ENCODE measurements at regions not wholly inside any gene's neighbourhood (a gene's known extent, or its start where the extent isn't known, plus 50 kb on each side); places are given as distances from the start of the nearest gene placed in this dataset.

DNA sequence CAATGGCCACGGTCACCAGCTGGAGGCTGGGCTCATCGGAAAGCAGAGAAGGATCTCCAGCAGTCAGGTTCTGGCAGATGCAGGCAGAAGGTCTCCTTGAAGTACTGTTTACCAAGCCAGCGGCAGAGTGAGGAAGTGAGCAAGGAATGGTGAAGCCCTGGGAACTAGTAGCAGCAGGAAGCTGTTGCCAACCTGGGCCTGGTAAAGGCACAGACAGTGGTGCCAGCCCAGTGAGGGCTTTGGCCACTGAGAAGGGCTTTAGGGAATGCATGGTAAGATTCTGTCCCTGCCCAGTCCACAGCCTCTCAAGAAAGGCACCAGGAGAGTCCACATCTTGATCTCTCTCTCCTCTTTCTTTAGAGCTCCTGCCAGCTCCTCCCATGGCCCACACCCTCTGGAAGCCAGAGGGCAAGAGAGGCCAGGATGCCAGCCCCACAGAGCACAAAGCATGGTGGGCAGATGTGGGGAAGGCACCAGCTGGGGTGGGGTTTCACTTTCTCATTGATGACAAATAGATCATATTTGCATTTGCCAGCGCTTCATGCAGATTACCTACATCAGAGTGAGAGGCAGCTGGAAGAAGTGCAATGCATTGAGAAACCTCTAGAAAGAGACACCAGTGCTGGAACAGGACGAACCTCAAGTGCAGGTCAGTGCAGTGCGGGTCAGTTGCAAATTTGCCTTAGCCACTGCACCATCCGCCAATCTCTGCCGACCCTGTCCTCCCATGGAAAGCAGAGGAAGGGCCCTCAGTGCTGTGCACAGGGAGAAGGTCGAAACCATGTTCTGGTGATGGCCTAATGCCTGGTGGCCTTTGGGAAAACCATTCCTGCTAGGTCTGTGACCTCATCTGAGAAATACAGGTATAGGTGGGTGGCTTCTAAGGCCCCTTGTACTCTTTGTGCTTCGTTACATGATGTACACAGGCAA lies 667.8 kb upstream of the MKI67 start:
- H3K4me1 ChIP-seq (ENCODE audit: insufficient read depth, low read length): no peaks in the 10 kb centered on the region
- no TSS peak for BruUV-seq (replicated peaks)
- no peak overlapping the region for H3K9ac ChIP-seq (ENCODE audit: low read length)

DNA sequence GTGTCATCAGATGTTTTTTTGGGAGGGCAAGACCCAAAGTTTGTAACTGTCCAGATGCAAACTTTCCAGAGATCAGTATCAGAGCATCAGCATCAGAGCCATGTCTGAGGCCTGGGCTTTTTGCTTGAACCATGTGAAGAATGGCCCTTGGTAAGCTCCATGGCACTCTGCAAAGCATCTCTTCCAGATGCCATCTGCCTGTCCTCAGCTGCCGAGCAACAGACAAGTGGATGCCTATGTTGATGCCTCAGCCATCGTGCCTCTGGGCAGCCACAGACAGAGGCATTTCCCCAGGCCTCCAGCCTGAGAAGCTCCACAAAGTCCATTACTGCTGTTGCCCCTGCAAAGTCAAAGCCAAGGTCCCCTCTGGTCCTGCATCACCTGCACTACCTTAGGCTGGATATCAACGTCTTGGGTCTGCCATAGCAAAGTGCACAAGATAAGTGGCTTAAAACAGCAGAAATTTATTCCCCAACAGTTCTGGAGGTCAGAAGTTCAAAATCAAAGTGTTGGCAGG lies 670.2 kb upstream of the MKI67 start:
- no TSS peak for BruUV-seq (replicated peaks)
- DNase-seq (no peak), ATAC-seq (no peak)
- CTCF ChIA-PET: no interaction called here
- no peak overlapping the region for H3K27ac ChIP-seq (ENCODE audit: low read length)
- POLR2A ChIA-PET (ENCODE audit: unreplicated experiment): no interaction called here
- H3K36me3 ChIP-seq (ENCODE audit: low read depth, low read length): no peaks in the 10 kb centered on the region
- H3K27me3 ChIP-seq (ENCODE audit: low read length): no peaks in the 10 kb centered on the region
- H3F3A ChIP-seq (ENCODE audit: low read length, unreplicated experiment): no peaks in the 10 kb centered on the region
- no peaks in the 10 kb centered on the region for H3K9me3 ChIP-seq (ENCODE audit: low read length)
- no peak overlapping the region for H2AFZ ChIP-seq (ENCODE audit: low read length)
- no peaks in the 10 kb centered on the region for H3K4me1 ChIP-seq (ENCODE audit: insufficient read depth, low read length)
- TF ChIP-seq, protein P1, sequence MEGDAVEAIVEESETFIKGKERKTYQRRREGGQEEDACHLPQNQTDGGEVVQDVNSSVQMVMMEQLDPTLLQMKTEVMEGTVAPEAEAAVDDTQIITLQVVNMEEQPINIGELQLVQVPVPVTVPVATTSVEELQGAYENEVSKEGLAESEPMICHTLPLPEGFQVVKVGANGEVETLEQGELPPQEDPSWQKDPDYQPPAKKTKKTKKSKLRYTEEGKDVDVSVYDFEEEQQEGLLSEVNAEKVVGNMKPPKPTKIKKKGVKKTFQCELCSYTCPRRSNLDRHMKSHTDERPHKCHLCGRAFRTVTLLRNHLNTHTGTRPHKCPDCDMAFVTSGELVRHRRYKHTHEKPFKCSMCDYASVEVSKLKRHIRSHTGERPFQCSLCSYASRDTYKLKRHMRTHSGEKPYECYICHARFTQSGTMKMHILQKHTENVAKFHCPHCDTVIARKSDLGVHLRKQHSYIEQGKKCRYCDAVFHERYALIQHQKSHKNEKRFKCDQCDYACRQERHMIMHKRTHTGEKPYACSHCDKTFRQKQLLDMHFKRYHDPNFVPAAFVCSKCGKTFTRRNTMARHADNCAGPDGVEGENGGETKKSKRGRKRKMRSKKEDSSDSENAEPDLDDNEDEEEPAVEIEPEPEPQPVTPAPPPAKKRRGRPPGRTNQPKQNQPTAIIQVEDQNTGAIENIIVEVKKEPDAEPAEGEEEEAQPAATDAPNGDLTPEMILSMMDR (conservative IDR thresholded peaks at IDR 0.05; ENCODE audit: low read depth, low read length): no peak
- no peak for TF ChIP-seq EZH2phosphoT487 (IDR thresholded peaks at IDR 0.05; ENCODE audit: borderline replicate concordance, low read length)
- TF ChIP-seq EZH2 (IDR thresholded peaks at IDR 0.05; ENCODE audit: low read length, unreplicated experiment): no peak
- no peaks in the 10 kb centered on the region for H3K9me2 ChIP-seq (replicated peaks; ENCODE audit: low read length)
- intact Hi-C loops (cut with micrococcal nuclease): no loop called here
- no peak overlapping the region for H3K4me3 ChIP-seq (ENCODE audit: low read length)
- no peaks in the 10 kb centered on the region for H3K79me2 ChIP-seq (ENCODE audit: low read length)
- no peak overlapping the region for H3K9ac ChIP-seq (ENCODE audit: low read length)
- no peak overlapping the region for H3K4me2 ChIP-seq (ENCODE audit: low read length)
- no peaks in the 10 kb centered on the region for H4K20me1 ChIP-seq (ENCODE audit: low read length)

More for the DNA sequence above, 667.8 kb upstream of the MKI67 start:
- no peaks in the 10 kb centered on the region for H4K20me1 ChIP-seq (ENCODE audit: low read length)
- H2AFZ ChIP-seq (ENCODE audit: low read length): no peak overlapping the region
- H3K4me3 ChIP-seq (ENCODE audit: low read length): no peak overlapping the region
- ChIA-PET CTCF (no interaction called here), POLR2A (ENCODE audit: unreplicated experiment) (no interaction called here)
- no peaks in the 10 kb centered on the region for H3K27me3 ChIP-seq (ENCODE audit: low read length)
- H3K79me2 ChIP-seq (ENCODE audit: low read length): no peaks in the 10 kb centered on the region
- DNase-seq (no peak), ATAC-seq (no peak)
- no peaks in the 10 kb centered on the region for H3K9me3 ChIP-seq (ENCODE audit: low read length)
- H3F3A ChIP-seq (ENCODE audit: low read length, unreplicated experiment): no peaks in the 10 kb centered on the region
- H3K36me3 ChIP-seq (ENCODE audit: low read depth, low read length): no peaks in the 10 kb centered on the region
- TF ChIP-seq EZH2 (IDR thresholded peaks at IDR 0.05; ENCODE audit: low read length, unreplicated experiment) (no peak), EZH2phosphoT487 (IDR thresholded peaks at IDR 0.05; ENCODE audit: borderline replicate concordance, low read length) (no peak)
- TF ChIP-seq, protein P1 (conservative IDR thresholded peaks at IDR 0.05; ENCODE audit: low read depth, low read length): no peak
- intact Hi-C loops (cut with micrococcal nuclease): no loop called here
- no peak overlapping the region for H3K4me2 ChIP-seq (ENCODE audit: low read length)
- no peak overlapping the region for H3K27ac ChIP-seq (ENCODE audit: low read length)
- H3K9me2 ChIP-seq (replicated peaks; ENCODE audit: low read length): no peaks in the 10 kb centered on the region

DNA sequence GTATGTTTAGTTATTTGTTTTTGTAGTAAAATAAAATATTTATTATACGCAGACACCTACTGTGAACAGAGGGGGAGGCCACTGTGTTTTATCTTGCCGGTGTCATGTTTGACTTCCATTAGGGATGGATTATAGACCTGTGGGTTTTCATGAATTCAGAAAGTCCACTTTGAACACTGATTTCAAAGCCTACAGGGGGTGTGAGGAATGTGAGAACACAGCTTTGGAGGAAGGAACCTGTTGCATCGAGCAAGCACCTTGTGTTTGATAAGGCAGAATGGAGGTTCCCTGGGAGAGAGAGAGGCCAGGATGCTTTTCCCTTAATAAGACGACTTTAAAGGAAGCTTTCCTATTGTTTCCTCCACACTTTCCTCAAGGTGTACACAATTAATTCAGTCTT lies 665.0 kb upstream of the MGMT start:
- no peak for DNase-seq
- TF ChIP-seq EZH2phosphoT487 (IDR thresholded peaks at IDR 0.05; ENCODE audit: borderline replicate concordance, low read length): no peak
- TF ChIP-seq, protein P1 (conservative IDR thresholded peaks at IDR 0.05; ENCODE audit: low read depth, low read length): no peak
- no peak for TF ChIP-seq EZH2 (IDR thresholded peaks at IDR 0.05; ENCODE audit: low read length, unreplicated experiment)
- POLR2A ChIA-PET (ENCODE audit: unreplicated experiment): no interaction called here

More for the DNA sequence above, 665.0 kb upstream of the MGMT start:
- no peaks in the 10 kb centered on the region for H4K20me1 ChIP-seq (ENCODE audit: low read length)
- no peak overlapping the region for H3K4me3 ChIP-seq (ENCODE audit: low read length)
- H3K9me2 ChIP-seq (replicated peaks; ENCODE audit: low read length): no peaks in the 10 kb centered on the region
- H2AFZ ChIP-seq (ENCODE audit: low read length): no peak overlapping the region
- no peaks in the 10 kb centered on the region for H3K36me3 ChIP-seq (ENCODE audit: low read depth, low read length)
- no peak overlapping the region for H3K9ac ChIP-seq (ENCODE audit: low read length)
- no peaks in the 10 kb centered on the region for H3F3A ChIP-seq (ENCODE audit: low read length, unreplicated experiment)
- no peak overlapping the region for H3K4me2 ChIP-seq (ENCODE audit: low read length)
- no peaks in the 10 kb centered on the region for H3K79me2 ChIP-seq (ENCODE audit: low read length)
- CTCF ChIA-PET: no interaction called here
- H3K4me1 ChIP-seq (ENCODE audit: insufficient read depth, low read length): no peaks in the 10 kb centered on the region
- intact Hi-C loops (cut with micrococcal nuclease): no loop called here
- no peaks in the 10 kb centered on the region for H3K27me3 ChIP-seq (ENCODE audit: low read length)
- no peak for ATAC-seq
- BruUV-seq (replicated peaks): no TSS peak
- H3K9me3 ChIP-seq (ENCODE audit: low read length): no peaks in the 10 kb centered on the region
- no peak overlapping the region for H3K27ac ChIP-seq (ENCODE audit: low read length)

Measured in PC-3 (cell line).